GM18868 (cell line): ENCODE measurements at regions not wholly inside any gene's neighbourhood (a gene's known extent, or its start where the extent isn't known, plus 50 kb on each side); places are given as distances from the start of the nearest gene placed in this dataset.
"Not testable (repeated sequence)": the region's sequence is repeated elsewhere in the genome, so short reads cannot be mapped to it uniquely, and the experiment has no call there.

ENCODE experiments used
- ATAC-seq: cut with Tn5 transposase; IDR thresholded peaks from one replicate; pipeline ENCODE4 v1.9.1; 2021; ENCODE audit warnings: mild to moderate bottlenecking, moderate library complexity; ENCODE audit not compliant: unreplicated experiment

- no peak for ATAC-seq
Observed at GRCh38 chr4:179151770-179152169, 1709.5 kb upstream of the AGA start.

GRCh38 chr4:179163147-179163546, 1720.9 kb upstream of the AGA start:
- ATAC-seq = no peak

- ATAC-seq = no peak
Observed at GRCh38 chr4:179164267-179164999, 1722.2 kb upstream of the AGA start.

- ATAC-seq = no peak
Observed at GRCh38 chr4:179165000-179165738, 1722.9 kb upstream of the AGA start.

- no peak for ATAC-seq
Observed at GRCh38 chr4:179165862-179166261, 1723.6 kb upstream of the AGA start.

- not testable (repeated sequence) for ATAC-seq
Observed at GRCh38 chr4:179170308-179170707, 1728.1 kb upstream of the AGA start.

- ATAC-seq = no peak
Observed at GRCh38 chr4:179182741-179183140, 1740.5 kb upstream of the AGA start.

GRCh38 chr4:179195887-179196286, 1753.7 kb upstream of the AGA start:
- ATAC-seq = no peak

GRCh38 chr4:179196511-179196910, 1754.3 kb upstream of the AGA start:
- ATAC-seq = no peak

GRCh38 chr4:179200681-179201080, 1758.4 kb upstream of the AGA start:
- ATAC-seq = no peak

- ATAC-seq = no peak
Observed at GRCh38 chr4:179225594-179225993, 1783.4 kb upstream of the AGA start.

GRCh38 chr4:179248821-179249220, 1806.6 kb upstream of the AGA start:
- ATAC-seq = no peak

GRCh38 chr4:179268791-179269190, 1826.6 kb upstream of the AGA start:
- no peak for ATAC-seq

GRCh38 chr4:179272282-179272681, 1830.0 kb upstream of the AGA start:
- ATAC-seq = no peak

- ATAC-seq = no peak
Observed at GRCh38 chr4:179278647-179279046, 1836.4 kb upstream of the AGA start.

- no peak for ATAC-seq
Observed at GRCh38 chr4:179285696-179286095, 1843.5 kb upstream of the AGA start.

GRCh38 chr4:179291657-179292056, 1849.4 kb upstream of the AGA start:
- ATAC-seq = no peak

- ATAC-seq = no peak
Observed at GRCh38 chr4:179292468-179292867, 1850.2 kb upstream of the AGA start.

GRCh38 chr4:179307297-179308136, 1865.3 kb upstream of the AGA start:
- peak; percentile 98 for ATAC-seq

- no peak for ATAC-seq
Observed at GRCh38 chr4:179313823-179314222, 1871.6 kb upstream of the AGA start.

GRCh38 chr4:179325181-179325580, 1882.9 kb upstream of the AGA start:
- ATAC-seq = no peak

GRCh38 chr4:179328627-179329026, 1886.4 kb upstream of the AGA start:
- no peak for ATAC-seq
